Fibroblast of skin of back (primary cell): ENCODE measurements at regions not wholly inside any gene's neighbourhood (a gene's known extent, or its start where the extent isn't known, plus 50 kb on each side); places are given as distances from the start of the nearest gene placed in this dataset.
"Not testable (repeated sequence)": the region's sequence is repeated elsewhere in the genome, so short reads cannot be mapped to it uniquely, and the experiment has no call there.

Experiments used
- DNase-seq: peaks from one replicate; pipeline ENCODE4 v3.0.0-alpha.2; 2013

GRCh38 chr4:105057370-105058105 lies 89.1 kb upstream of the TET2 start:
- no peak for DNase-seq

- DNase-seq: no peak
Measured at GRCh38 chr4:105058177-105058812, 88.4 kb upstream of the TET2 start.

GRCh38 chr4:105059337-105059736 lies 87.3 kb upstream of the TET2 start:
- no peak for DNase-seq

GRCh38 chr4:105060628-105061027 lies 86.0 kb upstream of the TET2 start:
- DNase-seq: no peak

- DNase-seq: no peak
Measured at GRCh38 chr4:105061136-105061696, 85.5 kb upstream of the TET2 start.

- no peak for DNase-seq
Measured at GRCh38 chr4:105061731-105062130, 84.9 kb upstream of the TET2 start.

- DNase-seq: no peak
Measured at GRCh38 chr4:105066401-105066800, 80.3 kb upstream of the TET2 start.

GRCh38 chr4:105067431-105067830 lies 79.2 kb upstream of the TET2 start:
- DNase-seq: no peak

GRCh38 chr4:105067946-105068345 lies 78.7 kb upstream of the TET2 start:
- DNase-seq: no peak

- DNase-seq: no peak
Measured at GRCh38 chr4:105068516-105068915, 78.2 kb upstream of the TET2 start.

- DNase-seq: not testable (repeated sequence)
Measured at GRCh38 chr4:105072095-105072494, 74.6 kb upstream of the TET2 start.

- DNase-seq: no peak
Measured at GRCh38 chr4:105074097-105074496, 72.6 kb upstream of the TET2 start.

- DNase-seq: no peak
Measured at GRCh38 chr4:105075045-105075444, 71.6 kb upstream of the TET2 start.

- peak; percentile 86 for DNase-seq
Measured at GRCh38 chr4:105088110-105088879, 58.4 kb upstream of the TET2 start.

- DNase-seq: peak; percentile 41
Measured at GRCh38 chr4:105092356-105092755, 54.3 kb upstream of the TET2 start.

- no peak for DNase-seq
Measured at GRCh38 chr4:105092768-105093167, 53.9 kb upstream of the TET2 start.

GRCh38 chr4:105093975-105094374 lies 52.7 kb upstream of the TET2 start:
- no peak for DNase-seq
